ENCODE measurements at regions not wholly inside any gene's neighbourhood (a gene's known extent, or its start where the extent isn't known, plus 50 kb on each side); places are given as distances from the start of the nearest gene placed in this dataset.

GRCh38 chr2:144749188-144749587 lies 229.3 kb upstream of the ZEB2 start:
- Histone ChIP-seq H3K27ac (ENCODE audit: insufficient read length, low read depth, low read length) (no peak overlapping the region), H2BK20ac (ENCODE audit: low read depth, low read length, poor library complexity, severe bottlenecking) (no peak overlapping the region), H2AFZ (ENCODE audit: low read length) (no peak overlapping the region), H3K18ac (ENCODE audit: insufficient read length, low read depth, low read length) (no peak overlapping the region), H3K79me2 (ENCODE audit: insufficient read depth, low read length) (no peaks in the 10 kb centered on the region), H2BK120ac (ENCODE audit: low read depth, low read length, poor library complexity, severe bottlenecking) (no peak overlapping the region), H3K9me3 (ENCODE audit: control insufficient read depth, low read depth, low read length) (peaks cover 13% of the 10 kb centered on the region), H4K8ac (replicated peaks; ENCODE audit: insufficient read length, low read depth, low read length) (no peak overlapping the region), H3K4me2 (ENCODE audit: insufficient read depth, insufficient read length, low read length) (no peak overlapping the region), H2AK5ac (ENCODE audit: insufficient read length, low read length) (no peak overlapping the region), H3K4me1 (ENCODE audit: insufficient read depth, low read length) (no peaks in the 10 kb centered on the region), H4K91ac (ENCODE audit: insufficient read length, low read depth, low read length) (no peak overlapping the region), H3K27me3 (ENCODE audit: insufficient read depth, low read length) (no peaks in the 10 kb centered on the region), H3K79me1 (ENCODE audit: insufficient read depth, low read depth, low read length, poor library complexity, severe bottlenecking) (no peaks in the 10 kb centered on the region), H3T11ph (ENCODE audit: low read length) (no peak overlapping the region), H3K4ac (ENCODE audit: low read depth, low read length) (no peak overlapping the region), H4K5ac (ENCODE audit: insufficient read length, low read depth, low read length) (no peak overlapping the region), H2BK5ac (ENCODE audit: insufficient read length, low read length) (no peak overlapping the region), H3K56ac (ENCODE audit: insufficient read length, low read depth, low read length) (no peak overlapping the region), H2BK15ac (ENCODE audit: low read depth, low read length) (no peak overlapping the region), H2BK12ac (ENCODE audit: insufficient read length, low read depth, low read length) (no peak overlapping the region), H3K14ac (ENCODE audit: insufficient read depth, low read length) (no peak overlapping the region), H3K9ac (ENCODE audit: extremely low read depth, insufficient read length, low read length) (no peak overlapping the region), H4K20me1 (ENCODE audit: control insufficient read depth, insufficient read depth, insufficient read length) (no peaks in the 10 kb centered on the region), H3K23me2 (ENCODE audit: insufficient read length, low read depth, low read length, poor library complexity, severe bottlenecking) (no peaks in the 10 kb centered on the region), H3K23ac (ENCODE audit: insufficient read length, low read depth, low read length) (no peak overlapping the region)
- Mint-ChIP-seq H3K27ac (no peak overlapping the region), H3K4me3 (no peak overlapping the region), H3K4me1 (no peaks in the 10 kb centered on the region), H3K36me3 (ENCODE audit: insufficient read depth in 1 of 3, low read depth in 3 of 3) (peaks cover 39 to 66% (median 54%) of the 10 kb centered on the region in 3 experiments), H3K9me3 (peaks cover 58 to 63% of the 10 kb centered on the region in 2 experiments), H3K27me3 (ENCODE audit: low read depth) (peaks cover 1% of the 10 kb centered on the region)
- TF ChIP-seq CTCF (conservative IDR thresholded peaks at IDR 0.05): no peak
- WGBS (ENCODE audit: extremely low coverage, insufficient read length, low lambda C conversion rate): no CpG with 5 or more reads among the region's 1 CpG
- DNase-seq: no peak
